Vagina (tissue), 2 donors: ENCODE measurements at regions not wholly inside any gene's neighbourhood (a gene's known extent, or its start where the extent isn't known, plus 50 kb on each side); places are given as distances from the start of the nearest gene placed in this dataset.
"Not testable (repeated sequence)": the region's sequence is repeated elsewhere in the genome, so short reads cannot be mapped to it uniquely, and the experiment has no call there.

ENCODE experiments used
- POLR2A ChIP-seq, 2 donors: fragments of 450-650 bp; IDR thresholded peaks; one replicate each; pipeline ENCODE4 v1.6.1; 2017; ENCODE audit warnings: antibody characterized with exemption in 2 of 2, mild to moderate bottlenecking in 2 of 2, moderate library complexity in 2 of 2
- POLR2AphosphoS5 ChIP-seq, 2 donors: sonication (generic); formaldehyde crosslinking; IDR thresholded peaks; one replicate each; pipeline ENCODE4 v1.9.0; 2017; ENCODE audit warnings: antibody characterized with exemption in 2 of 2, mild to moderate bottlenecking in 2 of 2, low read depth in 1 of 2; ENCODE audit not compliant: insufficient read depth in 1 of 2
- TF ChIP-seq, protein P1 (sequence below), 3 experiments: fragments of 450-650 bp in 2 of 3; fragments of 200-600 bp in 1 of 3; sonication (generic) in 1 of 3; IDR thresholded peaks; one replicate each; pipeline ENCODE4 v1.5.1; 2017 to 2019; ENCODE audit warnings: antibody characterized with exemption in 3 of 3, mild to moderate bottlenecking in 2 of 3, moderate library complexity in 2 of 3

GRCh38 chr16:16494114-16494513 is 115.2 kb downstream of the NPIPA7 start:
- TF ChIP-seq, protein P1, sequence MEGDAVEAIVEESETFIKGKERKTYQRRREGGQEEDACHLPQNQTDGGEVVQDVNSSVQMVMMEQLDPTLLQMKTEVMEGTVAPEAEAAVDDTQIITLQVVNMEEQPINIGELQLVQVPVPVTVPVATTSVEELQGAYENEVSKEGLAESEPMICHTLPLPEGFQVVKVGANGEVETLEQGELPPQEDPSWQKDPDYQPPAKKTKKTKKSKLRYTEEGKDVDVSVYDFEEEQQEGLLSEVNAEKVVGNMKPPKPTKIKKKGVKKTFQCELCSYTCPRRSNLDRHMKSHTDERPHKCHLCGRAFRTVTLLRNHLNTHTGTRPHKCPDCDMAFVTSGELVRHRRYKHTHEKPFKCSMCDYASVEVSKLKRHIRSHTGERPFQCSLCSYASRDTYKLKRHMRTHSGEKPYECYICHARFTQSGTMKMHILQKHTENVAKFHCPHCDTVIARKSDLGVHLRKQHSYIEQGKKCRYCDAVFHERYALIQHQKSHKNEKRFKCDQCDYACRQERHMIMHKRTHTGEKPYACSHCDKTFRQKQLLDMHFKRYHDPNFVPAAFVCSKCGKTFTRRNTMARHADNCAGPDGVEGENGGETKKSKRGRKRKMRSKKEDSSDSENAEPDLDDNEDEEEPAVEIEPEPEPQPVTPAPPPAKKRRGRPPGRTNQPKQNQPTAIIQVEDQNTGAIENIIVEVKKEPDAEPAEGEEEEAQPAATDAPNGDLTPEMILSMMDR (IDR thresholded peaks at IDR 0.05), result not testable (repeated sequence)
- not testable (repeated sequence) for TF ChIP-seq POLR2A (IDR thresholded peaks at IDR 0.05); POLR2AphosphoS5 (IDR thresholded peaks at IDR 0.05; ENCODE audit: insufficient read depth in 1 of 2, low read depth in 1 of 2)
